HepG2 (cell line): ENCODE measurements at regions not wholly inside any gene's neighbourhood (a gene's known extent, or its start where the extent isn't known, plus 50 kb on each side); places are given as distances from the start of the nearest gene placed in this dataset.

Source experiments
- BCL3 ChIP-seq: sonication (generic); formaldehyde crosslinking; IDR thresholded peaks from 2 replicates; pipeline ENCODE4 v1.5.1; 2020; ENCODE audit warnings: mild to moderate bottlenecking, missing genetic modification reagents, moderate library complexity
- DR1 ChIP-seq: sonication (generic); formaldehyde crosslinking; IDR thresholded peaks from 2 replicates; pipeline ENCODE4 v1.8.0; 2021; ENCODE audit warnings: mild to moderate bottlenecking, missing genetic modification reagents, inconsistent platforms
- ELF4 ChIP-seq: sonication (generic); formaldehyde crosslinking; IDR thresholded peaks from 2 replicates; pipeline ENCODE4 v1.5.0; 2020; ENCODE audit warnings: missing genetic modification reagents, mild to moderate bottlenecking, moderate library complexity, borderline replicate concordance
- EZH2 ChIP-seq: conservative IDR thresholded peaks from 2 replicates; pipeline ENCODE4 v1.6.1; 2012; ENCODE audit warnings: mild to moderate bottlenecking, low read depth, low read length, moderate library complexity
- FOXA3 ChIP-seq: IDR thresholded peaks from 2 replicates; pipeline ENCODE4 v1.6.1; 2016; ENCODE audit warnings: missing genetic modification reagents, missing compliant biosample characterization
- HMG20A ChIP-seq: IDR thresholded peaks from 2 replicates; pipeline ENCODE4 v1.6.1; 2016; ENCODE audit warnings: borderline replicate concordance
- NPAS2 ChIP-seq: sonication (generic); formaldehyde crosslinking; IDR thresholded peaks from 2 replicates; pipeline ENCODE4 v1.8.0; 2022; ENCODE audit warnings: mild to moderate bottlenecking, missing genetic modification reagents, borderline replicate concordance
- NR0B2 ChIP-seq: sonication (generic); formaldehyde crosslinking; IDR thresholded peaks from 2 replicates; pipeline ENCODE4 v1.4.0; 2020; ENCODE audit warnings: mild to moderate bottlenecking, missing genetic modification reagents
- NR1H2 ChIP-seq: sonication (generic); formaldehyde crosslinking; IDR thresholded peaks from 2 replicates; pipeline ENCODE4 v1.8.1; 2022; ENCODE audit warnings: low read depth, missing genetic modification reagents, borderline replicate concordance
- PRDM10 ChIP-seq: sonication (generic); formaldehyde crosslinking; IDR thresholded peaks from 2 replicates; pipeline ENCODE4 v1.4.0; 2020; ENCODE audit warnings: low read depth, missing genetic modification reagents
- SATB2 ChIP-seq: sonication (generic); formaldehyde crosslinking; IDR thresholded peaks from 2 replicates; pipeline ENCODE4 v1.5.0; 2020; ENCODE audit warnings: missing genetic modification reagents
- ZNF18 ChIP-seq: sonication (generic); formaldehyde crosslinking; IDR thresholded peaks from 2 replicates; pipeline ENCODE4 v1.8.0; 2022; ENCODE audit warnings: mild to moderate bottlenecking, missing genetic modification reagents; ENCODE audit not compliant: insufficient replicate concordance
- ZNF232 ChIP-seq: sonication (generic); formaldehyde crosslinking; IDR thresholded peaks from 2 replicates; pipeline ENCODE4 v1.4.0; 2020; ENCODE audit warnings: missing genetic modification reagents, borderline replicate concordance
- ZNF282 ChIP-seq: fragments of 450-650 bp; IDR thresholded peaks from 2 replicates; pipeline ENCODE4 v1.6.1; 2018; ENCODE audit not compliant: partially characterized antibody
- ZNF335 ChIP-seq: sonication (generic); formaldehyde crosslinking; IDR thresholded peaks from 2 replicates; pipeline ENCODE4 v1.4.0; 2020; ENCODE audit warnings: missing genetic modification reagents
- ZNF33B ChIP-seq: sonication (generic); formaldehyde crosslinking; IDR thresholded peaks from 2 replicates; pipeline ENCODE4 v1.5.1; 2020; ENCODE audit warnings: mild to moderate bottlenecking, missing genetic modification reagents
- ZNF431 ChIP-seq: sonication (generic); formaldehyde crosslinking; IDR thresholded peaks from 2 replicates; pipeline ENCODE4 v1.9.0; 2022; ENCODE audit warnings: missing genetic modification reagents, low read depth, mild to moderate bottlenecking, borderline replicate concordance
- ZNF567 ChIP-seq: sonication (generic); formaldehyde crosslinking; IDR thresholded peaks from 2 replicates; pipeline ENCODE4 v1.8.1; 2023; ENCODE audit warnings: mild to moderate bottlenecking, missing genetic modification reagents, borderline replicate concordance
- ZNF691 ChIP-seq: sonication (generic); formaldehyde crosslinking; IDR thresholded peaks from 2 replicates; pipeline ENCODE4 v1.4.0; 2020; ENCODE audit warnings: missing genetic modification reagents, low read depth, mild to moderate bottlenecking, borderline replicate concordance
- ZNF773 ChIP-seq: sonication (generic); formaldehyde crosslinking; IDR thresholded peaks from 2 replicates; pipeline ENCODE4 v1.4.0; 2020; ENCODE audit warnings: missing genetic modification reagents, borderline replicate concordance
- ZSCAN21 ChIP-seq: sonication (generic); formaldehyde crosslinking; IDR thresholded peaks from 2 replicates; pipeline ENCODE4 v1.8.0; 2022; ENCODE audit warnings: mild to moderate bottlenecking, missing genetic modification reagents, moderate library complexity, borderline replicate concordance

GRCh38 chr17:47066841-47067682, 88.0 kb upstream of the RPRML start (continued):
- peak; percentile 68; the same call in 1 of the 2 replicates for TF ChIP-seq BCL3 (CRISPR knock-in tag)
- peak; percentile 51 for TF ChIP-seq ZNF18 (CRISPR knock-in tag)
- no peak for TF ChIP-seq ELF4 (CRISPR knock-in tag)
- peak; percentile 96 for TF ChIP-seq ZNF567 (CRISPR knock-in tag)
- peak; percentile 88 for TF ChIP-seq PRDM10 (CRISPR knock-in tag)
- peak; percentile 97 for TF ChIP-seq ZNF691 (CRISPR knock-in tag)
- peak; percentile 82; the same call in 1 of the 2 replicates for TF ChIP-seq ZNF232 (CRISPR knock-in tag)
- TF ChIP-seq ZSCAN21 (CRISPR knock-in tag) = peak; percentile 98
- peak; percentile 93; the same call in 1 of the 2 replicates for TF ChIP-seq ZNF431 (CRISPR knock-in tag)
- TF ChIP-seq NPAS2 (CRISPR knock-in tag) = no peak
- TF ChIP-seq DR1 (CRISPR knock-in tag) = peak; percentile 86
- peak; percentile 87 for TF ChIP-seq NR0B2 (CRISPR knock-in tag)
- TF ChIP-seq ZNF282 = no peak
- no peak for TF ChIP-seq SATB2 (CRISPR knock-in tag)
- peak; percentile 98 for TF ChIP-seq ZNF335
- peak; percentile 53; the same call in 1 of the 2 replicates for TF ChIP-seq HMG20A (CRISPR knock-in tag)
- 0 out of 2 replicates have a peak, but pooled peaks have one; percentile 29 for TF ChIP-seq ZNF33B (CRISPR knock-in tag)
- TF ChIP-seq EZH2 = no peak
- peak; percentile 79 for TF ChIP-seq FOXA3 (CRISPR knock-in tag)
- no peak for TF ChIP-seq NR1H2 (CRISPR knock-in tag)
- 0 out of 2 replicates have a peak, but pooled peaks have one; percentile 18 for TF ChIP-seq ZNF773 (CRISPR knock-in tag)
